H1 (cell line): ENCODE measurements at regions not wholly inside any gene's neighbourhood (a gene's known extent, or its start where the extent isn't known, plus 50 kb on each side); places are given as distances from the start of the nearest gene placed in this dataset.

Experiments used
- CTCF ChIA-PET: fragments of 300-600 bp; sonication (Branson Sonifier 250); formaldehyde crosslinking; loops from one replicate; lab custom pipeline; 2021; ENCODE audit not compliant: partially characterized antibody; lab: Charles Lee
- POLR2A ChIA-PET: fragments of 300-600 bp; sonication (Branson Sonifier 250); formaldehyde crosslinking; loops from one replicate; lab custom pipeline; 2021; ENCODE audit warnings: inconsistent platforms; ENCODE audit not compliant: partially characterized antibody; lab: Charles Lee
- DNase-seq, 2 experiments: peaks; one replicate each; pipeline versions ENCODE4 v3.0.0 to v3.0.0-alpha.2; 2010 to 2022; ENCODE audit warnings: low spot score in 2 of 2, low read depth in 1 of 2, mixed read lengths in 1 of 2
- FAIRE-seq: peaks from 2 replicates; lab custom pipeline; 2011; peaks lifted over from hg19 to GRCh38; lab: Jason Lieb, UNC
- H2AFZ ChIP-seq: 2 replicates; pipeline ENCODE4 v1.8.1; 2012; ENCODE audit warnings: low read length, inconsistent platforms
- H2AK5ac ChIP-seq: 2 replicates; pipeline ENCODE4 v1.6.1; 2013; ENCODE audit warnings: low read depth, low read length
- H2BK120ac ChIP-seq: replicated peaks from 2 replicates; pipeline ENCODE3; 2013; ENCODE audit warnings: low read depth, low read length, inconsistent platforms
- H2BK12ac ChIP-seq: 2 replicates; pipeline ENCODE4 v1.6.1; 2013; ENCODE audit warnings: low read depth, low read length
- H2BK15ac ChIP-seq: 2 replicates; pipeline ENCODE4 v1.6.1; 2013; ENCODE audit warnings: low read length
- H2BK20ac ChIP-seq: 2 replicates; pipeline ENCODE4 v1.6.1; 2013; ENCODE audit warnings: low read length
- H2BK5ac ChIP-seq: 2 replicates; pipeline ENCODE4 v1.6.1; 2013; ENCODE audit warnings: low read depth, low read length
- H3K14ac ChIP-seq: 2 replicates; pipeline ENCODE4 v1.6.1; 2013; ENCODE audit warnings: inconsistent platforms; ENCODE audit not compliant: insufficient read length
- H3K18ac ChIP-seq: 2 replicates; pipeline ENCODE4 v1.6.1; 2013; ENCODE audit warnings: low read length; ENCODE audit errors: extremely low read depth
- H3K23ac ChIP-seq: 2 replicates; pipeline ENCODE4 v1.6.1; 2013; ENCODE audit warnings: inconsistent platforms; ENCODE audit not compliant: insufficient read length
- H3K23me2 ChIP-seq: 2 replicates; pipeline ENCODE4 v1.6.1; 2013; ENCODE audit warnings: low read depth, low read length
- H3K27ac ChIP-seq: 2 replicates; pipeline ENCODE4 v1.6.1; 2011; ENCODE audit warnings: low read depth, low read length, inconsistent platforms
- H3K27me3 ChIP-seq, 4 experiments: replicated peaks in 1 of 4; 1 replicate in 1 of 4; 2 replicates in 3 of 4; pipeline versions ENCODE4 v1.6.1 to v1.8.1; 2011 to 2013; ENCODE audit warnings: low read length in 3 of 4, mild to moderate bottlenecking in 3 of 4, inconsistent platforms in 2 of 4, mixed read lengths in 2 of 4, moderate library complexity in 1 of 4; ENCODE audit not compliant: control insufficient read depth in 3 of 4, insufficient read depth in 3 of 4; ENCODE audit errors: extremely low read depth in 1 of 4
- H3K36me3 ChIP-seq, 4 experiments: 2 replicates each; pipeline versions ENCODE4 v1.6.1 to v1.8.1; 2011 to 2013; ENCODE audit warnings: mild to moderate bottlenecking in 4 of 4, low read length in 3 of 4, moderate library complexity in 2 of 4, control low read depth in 1 of 4, inconsistent platforms in 1 of 4; ENCODE audit not compliant: insufficient read depth in 4 of 4, control insufficient read depth in 2 of 4
- H3K4ac ChIP-seq: replicated peaks from 2 replicates; pipeline ENCODE3; 2013; ENCODE audit warnings: low read length, low read depth, mixed read lengths, inconsistent platforms; ENCODE audit not compliant: insufficient read length
- H3K4me1 ChIP-seq, 4 experiments: replicated peaks in 1 of 4; 1 replicate in 1 of 4; 2 replicates in 3 of 4; pipeline versions ENCODE4 v1.6.1 to v1.8.1; 2011 to 2013; ENCODE audit warnings: low read length in 3 of 4, inconsistent platforms in 2 of 4, mixed read lengths in 1 of 4; ENCODE audit not compliant: insufficient read depth in 4 of 4, control insufficient read depth in 3 of 4
- H3K4me2 ChIP-seq, 2 experiments: 2 replicates each; pipeline versions ENCODE4 v1.6.1 to v1.8.1; 2011 to 2013; ENCODE audit warnings: low read depth in 2 of 2, low read length in 2 of 2, control low read depth in 1 of 2, inconsistent platforms in 1 of 2, mild to moderate bottlenecking in 1 of 2; ENCODE audit not compliant: insufficient read depth in 1 of 2
- H3K4me3 ChIP-seq, 4 experiments: fragments of 200-600, 300-600 bp in 1 of 4; sonication (generic), shearing (Covaris generic), sonication (Bioruptor Twin) in 1 of 4; 2 replicates each; pipeline versions ENCODE4 v1.5.1 to v1.8.1; 2011 to 2016; ENCODE audit warnings: low read length in 4 of 4, low read depth in 3 of 4, control low read depth in 2 of 4, inconsistent platforms in 2 of 4, mild to moderate bottlenecking in 2 of 4, mixed read lengths in 1 of 4, moderate library complexity in 1 of 4; ENCODE audit not compliant: insufficient read depth in 2 of 4; ENCODE audit errors: extremely low read depth in 1 of 4
- H3K56ac ChIP-seq: replicated peaks from 2 replicates; pipeline ENCODE3; 2013; ENCODE audit warnings: low read depth, mild to moderate bottlenecking, mixed read lengths, low read length, inconsistent platforms; ENCODE audit not compliant: insufficient read length
- H3K79me1 ChIP-seq: 2 replicates; pipeline ENCODE4 v1.6.1; 2013; ENCODE audit warnings: low read depth, low read length, control low read depth
- H3K79me2 ChIP-seq, 2 experiments: 2 replicates each; pipeline versions ENCODE4 v1.6.1 to v1.8.1; 2012 to 2013; ENCODE audit warnings: low read length in 2 of 2, mild to moderate bottlenecking in 2 of 2, inconsistent platforms in 1 of 2; ENCODE audit not compliant: insufficient read depth in 2 of 2, control insufficient read depth in 1 of 2
- H3K9ac ChIP-seq, 4 experiments: replicated peaks in 1 of 4; 1 replicate in 1 of 4; 2 replicates in 3 of 4; pipeline versions ENCODE4 v1.6.1 to v1.8.1; 2011 to 2013; ENCODE audit warnings: low read depth in 3 of 4, low read length in 3 of 4, control low read depth in 2 of 4, mild to moderate bottlenecking in 2 of 4, moderate library complexity in 2 of 4, inconsistent platforms in 1 of 4; ENCODE audit errors: extremely low read depth in 1 of 4
- H3K9me3 ChIP-seq, 2 experiments: 2 replicates each; pipeline versions ENCODE4 v1.6.1 to v1.8.1; 2012 to 2013; ENCODE audit warnings: mild to moderate bottlenecking in 2 of 2, moderate library complexity in 2 of 2, control low read depth in 1 of 2, inconsistent platforms in 1 of 2, low read depth in 1 of 2, low read length in 1 of 2, mixed read lengths in 1 of 2; ENCODE audit not compliant: insufficient read depth in 2 of 2
- H4K20me1 ChIP-seq, 2 experiments: replicated peaks in 1 of 2; 2 replicates each; pipeline versions ENCODE3 to v1.8.1; 2011 to 2013; ENCODE audit warnings: inconsistent platforms in 2 of 2, low read length in 2 of 2, mild to moderate bottlenecking in 1 of 2; ENCODE audit not compliant: insufficient read depth in 2 of 2, control insufficient read depth in 1 of 2
- H4K5ac ChIP-seq: 2 replicates; pipeline ENCODE4 v1.6.1; 2013; ENCODE audit warnings: low read length, low read depth, mixed read lengths, inconsistent platforms; ENCODE audit not compliant: insufficient read length
- H4K8ac ChIP-seq: 2 replicates; pipeline ENCODE4 v1.8.0; 2013; ENCODE audit warnings: mild to moderate bottlenecking, moderate library complexity, low read length, inconsistent platforms; ENCODE audit not compliant: insufficient read depth; ENCODE audit errors: extremely low read depth
- H4K91ac ChIP-seq: replicated peaks from 2 replicates; pipeline ENCODE3; 2013; ENCODE audit warnings: low read length, mixed read lengths, inconsistent platforms; ENCODE audit not compliant: insufficient read length
- GTF2F1 ChIP-seq: IDR thresholded peaks from 2 replicates; pipeline ENCODE4 v1.6.1; 2012; ENCODE audit warnings: low read depth, low read length, improper control_type of control experiment, borderline replicate concordance
- RXRA ChIP-seq: IDR thresholded peaks from 2 replicates; pipeline ENCODE4 v1.6.1; 2011; ENCODE audit warnings: low read depth, mild to moderate bottlenecking, low read length, moderate library complexity; ENCODE audit not compliant: insufficient read depth
- WGBS, 2 experiments: shearing (Covaris generic) in 1 of 2; methylation state at CpG; one replicate each; pipeline versions ENCODE4 v1.1.6 to v1.1.7; 2013 to 2015; ENCODE audit warnings: low lambda C conversion rate in 2 of 2, mixed read lengths in 2 of 2, inconsistent platforms in 1 of 2, low coverage in 1 of 2, missing lambda C conversion rate in 1 of 2; ENCODE audit not compliant: insufficient replicate concordance in 2 of 2, insufficient coverage in 1 of 2, insufficient read length in 1 of 2; ENCODE audit errors: extremely low coverage in 1 of 2, missing lambda C conversion rate in 1 of 2; 5-methylcytosine and 5-hydroxymethylcytosine counted together

DNA sequence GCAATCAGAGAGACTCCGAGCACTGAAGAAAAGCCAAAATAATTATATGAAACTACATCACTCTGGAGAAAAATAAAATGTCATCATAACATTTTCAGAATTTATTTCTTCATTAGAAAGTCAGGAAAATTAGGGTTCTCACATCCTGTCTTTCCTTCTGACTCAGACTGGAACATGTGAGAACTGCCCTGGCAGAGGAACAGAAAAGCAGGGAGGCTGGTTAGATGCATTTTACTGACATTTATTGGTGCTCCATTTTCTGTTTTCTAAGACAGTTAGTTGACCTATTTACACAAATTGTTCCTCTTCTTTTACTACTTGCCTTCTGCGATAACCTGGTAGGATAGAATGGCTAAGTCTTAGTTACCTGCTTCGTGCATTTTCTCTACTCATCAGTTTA, 58.6 kb upstream of the ANK3 start:
- no peak overlapping the region for H2BK20ac ChIP-seq
- no peak for TF ChIP-seq GTF2F1
- TF ChIP-seq RXRA = no peak
- H2BK5ac ChIP-seq = no peak overlapping the region
- H3K79me1 ChIP-seq = no peaks in the 10 kb centered on the region
- H2BK120ac ChIP-seq = no peak overlapping the region
- no peak overlapping the region for H2AK5ac ChIP-seq
- no peak overlapping the region for H3K56ac ChIP-seq
- H3K14ac ChIP-seq = no peak overlapping the region
- no peak overlapping the region for H2AFZ ChIP-seq
- H4K5ac ChIP-seq = no peak overlapping the region
- no peak overlapping the region for H3K18ac ChIP-seq
- no peak overlapping the region for H3K27ac ChIP-seq
- no peaks in the 10 kb centered on the region for H3K23me2 ChIP-seq
- no peak overlapping the region for H4K91ac ChIP-seq
- no peak overlapping the region for H3K4me3 ChIP-seq
- no peaks in the 10 kb centered on the region for H3K79me2 ChIP-seq
- H2BK15ac ChIP-seq = no peak overlapping the region
- FAIRE-seq (no peak), DNase-seq (no peak)
- H3K4me2 ChIP-seq = no peak overlapping the region
- H4K8ac ChIP-seq = no peak overlapping the region
- no peaks in the 10 kb centered on the region for H3K36me3 ChIP-seq
- ChIA-PET POLR2A (no interaction called here), CTCF (no interaction called here)
- no peaks in the 10 kb centered on the region for H3K9me3 ChIP-seq
- no peaks in the 10 kb centered on the region for H4K20me1 ChIP-seq
- H3K4me1 ChIP-seq = peaks cover 0 to 5% (median 0%) of the 10 kb centered on the region in 4 experiments; a peak in 3 of 7 replicates
- H3K23ac ChIP-seq = no peak overlapping the region
- peaks cover 0 to 1% (median 0%) of the 10 kb centered on the region in 4 experiments; a peak in 1 of 7 replicates for H3K27me3 ChIP-seq
- H3K9ac ChIP-seq = no peak overlapping the region
- H2BK12ac ChIP-seq = no peak overlapping the region
- 91% methylated on average over 3 of the region's 3 CpGs; no CpG with 5 or more reads in 1 of the 2 experiments for WGBS, 2 experiments
- H3K4ac ChIP-seq = no peak overlapping the region
